HepG2 (cell line): ENCODE measurements at regions not wholly inside any gene's neighbourhood (a gene's known extent, or its start where the extent isn't known, plus 50 kb on each side); places are given as distances from the start of the nearest gene placed in this dataset.

ENCODE experiments used
- ATAC-seq: fragments of 200-7000 bp; cut with Tn5 transposase; 3 replicates; pipeline ENCODE4 v1.9.1; 2020; ENCODE audit warnings: mild to moderate bottlenecking, moderate library complexity
- BruUV-seq: library from RNA; stranded (reverse); fragments of 400-500 nt; replicated peaks from 2 replicates; lab custom pipeline; 2021; lab: Mats Ljungman, UMichigan
- CTCF ChIA-PET: fragments of 300-600 bp; formaldehyde crosslinking; extraction: SDS; loops from one replicate; lab custom pipeline; 2021; ENCODE audit warnings: low total read pairs, inconsistent platforms, low intra/inter-chr PET ratio; lab: Yijun Ruan, JAX
- POLR2A ChIA-PET: fragments of 350-600 bp; sonication (Branson Sonifier 250); formaldehyde crosslinking; loops from one replicate; lab custom pipeline; 2020; ENCODE audit warnings: antibody characterized with exemption, inconsistent platforms; lab: Yijun Ruan, JAX
- DNase-seq: peaks from one replicate; pipeline ENCODE4 v3.0.0-alpha.2; 2015; ENCODE audit warnings: low spot score
- FAIRE-seq: peaks from 3 replicates; lab custom pipeline; 2011; peaks lifted over from hg19 to GRCh38; lab: Jason Lieb, UNC
- H2AFZ ChIP-seq: one replicate; pipeline ENCODE4 v1.6.1; 2011; ENCODE audit warnings: low read length, inconsistent platforms
- H3K27ac ChIP-seq: fragments of 300-600 bp; 3 replicates; pipeline ENCODE4 v1.8.0; 2011; ENCODE audit warnings: mixed run types, mild to moderate bottlenecking, mixed read lengths, low read length, inconsistent platforms; ENCODE audit not compliant: insufficient read depth; ENCODE audit errors: extremely low read length
- H3K27me3 ChIP-seq, 2 experiments: fragments of 200-600 bp in 1 of 2; 2 replicates in 1 of 2; 3 replicates in 1 of 2; pipeline versions ENCODE4 v1.6.0 to v1.8.0; 2011; ENCODE audit warnings: low read length in 2 of 2, mild to moderate bottlenecking in 2 of 2, moderate library complexity in 2 of 2, inconsistent platforms in 1 of 2; ENCODE audit not compliant: insufficient read depth in 2 of 2, control insufficient read depth in 1 of 2
- H3K36me3 ChIP-seq, 2 experiments: fragments of 200-600 bp in 1 of 2; replicated peaks in 1 of 2; 2 replicates in 1 of 2; 3 replicates in 1 of 2; pipeline versions ENCODE4 v1.5.1 to v1.8.0; 2011; ENCODE audit warnings: low read length in 2 of 2, inconsistent platforms in 1 of 2; ENCODE audit not compliant: insufficient read depth in 2 of 2, control insufficient read depth in 1 of 2
- H3K4me1 ChIP-seq: 2 replicates; pipeline ENCODE4 v1.5.1; 2012; ENCODE audit warnings: low read length, inconsistent platforms; ENCODE audit not compliant: insufficient read depth
- H3K4me2 ChIP-seq: 2 replicates; pipeline ENCODE4 v1.6.0; 2011; ENCODE audit warnings: low read depth, low read length, inconsistent platforms
- H3K4me3 ChIP-seq, 3 experiments: fragments of 200-600 bp in 1 of 3; sonication (generic), shearing (Covaris generic) in 1 of 3; replicated peaks in 1 of 3; 2 replicates each; pipeline ENCODE4 v1.5.1; 2011 to 2016; ENCODE audit warnings: low read length in 3 of 3, inconsistent platforms in 2 of 3, low read depth in 2 of 3, mild to moderate bottlenecking in 2 of 3, control low read depth in 1 of 3, mixed read lengths in 1 of 3; ENCODE audit not compliant: insufficient read depth in 1 of 3
- H3K79me2 ChIP-seq: one replicate; pipeline ENCODE4 v1.6.1; 2011; ENCODE audit warnings: low read length, inconsistent platforms; ENCODE audit not compliant: insufficient read depth
- H3K9ac ChIP-seq: 2 replicates; pipeline ENCODE4 v1.6.0; 2011; ENCODE audit warnings: mild to moderate bottlenecking, low read depth, low read length, inconsistent platforms; ENCODE audit not compliant: insufficient read depth
- H3K9me3 ChIP-seq: 2 replicates; pipeline ENCODE4 v1.5.1; 2012; ENCODE audit warnings: mild to moderate bottlenecking, low read length
- H4K20me1 ChIP-seq: 2 replicates; pipeline ENCODE4 v1.6.0; 2011; ENCODE audit warnings: inconsistent platforms, mild to moderate bottlenecking, low read length, moderate library complexity; ENCODE audit not compliant: insufficient read depth
- ETS1 ChIP-seq: sonication (generic); formaldehyde crosslinking; IDR thresholded peaks from 2 replicates; pipeline ENCODE4 v1.4.0; 2020; ENCODE audit warnings: missing genetic modification reagents
- FOXA1 ChIP-seq, 2 experiments: fragments of 450-650 bp in 1 of 2; sonication (generic) in 1 of 2; formaldehyde crosslinking in 1 of 2; IDR thresholded peaks; 2 replicates each; pipeline versions ENCODE4 v1.4.0 to v1.6.1; 2016 to 2020; ENCODE audit warnings: missing genetic modification reagents in 1 of 2
- FOXC1 ChIP-seq: sonication (generic); formaldehyde crosslinking; IDR thresholded peaks from 2 replicates; pipeline ENCODE4 v1.8.0; 2022; ENCODE audit warnings: mild to moderate bottlenecking, missing genetic modification reagents, borderline replicate concordance
- HOXA3 ChIP-seq: sonication (generic); formaldehyde crosslinking; IDR thresholded peaks from 2 replicates; pipeline ENCODE4 v1.5.0; 2020; ENCODE audit warnings: missing genetic modification reagents
- MLXIP ChIP-seq: sonication (generic); formaldehyde crosslinking; IDR thresholded peaks from 2 replicates; pipeline ENCODE4 v1.9.0; 2021; ENCODE audit warnings: missing genetic modification reagents, borderline replicate concordance
- PITX1 ChIP-seq: sonication (generic); formaldehyde crosslinking; IDR thresholded peaks from 2 replicates; pipeline ENCODE4 v1.5.1; 2020; ENCODE audit warnings: mild to moderate bottlenecking, missing genetic modification reagents
- RERE ChIP-seq: IDR thresholded peaks from 2 replicates; pipeline ENCODE4 v1.6.1; 2016; ENCODE audit warnings: low read depth, missing genetic modification reagents, missing compliant biosample characterization
- TFDP1 ChIP-seq: IDR thresholded peaks from 2 replicates; pipeline ENCODE4 v1.6.1; 2016; ENCODE audit warnings: missing compliant biosample characterization, missing genetic modification reagents, borderline replicate concordance
- ZFP1 ChIP-seq: IDR thresholded peaks from 2 replicates; pipeline ENCODE4 v1.6.1; 2016
- ZNF883 ChIP-seq: sonication (generic); formaldehyde crosslinking; IDR thresholded peaks from 2 replicates; pipeline ENCODE4 v1.5.1; 2020; ENCODE audit warnings: mild to moderate bottlenecking, missing genetic modification reagents; ENCODE audit errors: not compliant biosample characterization
- WGBS: methylation state at CpG from one replicate; pipeline ENCODE4 v1.1.6; 2017; ENCODE audit warnings: low lambda C conversion rate; 5-methylcytosine and 5-hydroxymethylcytosine counted together
- in situ Hi-C: cut with HindIII; loops from 2 replicates; pipeline ENCODE4 v1.10.0; 2017; ENCODE audit warnings: low pct_unique_long_range_greater_than_20kb; ENCODE audit not compliant: extremely low pct_ligation_motif_present
- intact Hi-C: fragments of 100-400 bp; cut with micrococcal nuclease; formaldehyde crosslinking; loops from one replicate; pipeline ENCODE4 v1.10.0; 2022; ENCODE audit not compliant: unreplicated experiment

GRCh38 chr3:16834214-16834613 lies 50.5 kb upstream of the PLCL2 start:
- H3K36me3 ChIP-seq: no peaks in the 10 kb centered on the region
- no peak for DNase-seq
- no TSS peak for BruUV-seq
- intact Hi-C loops (no loop called here), in situ Hi-C loops (no loop called here)
- H3K27me3 ChIP-seq: no peaks in the 10 kb centered on the region
- no peak for TF ChIP-seq HOXA3
- TF ChIP-seq RERE (CRISPR knock-in tag): no peak
- no peak for TF ChIP-seq PITX1 (CRISPR knock-in tag)
- TF ChIP-seq MLXIP: no peak
- no peak for TF ChIP-seq ZNF883 (CRISPR knock-in tag)
- TF ChIP-seq FOXA1 (IDR thresholded peaks at IDR 0.05): no peak
- no peak for TF ChIP-seq FOXA1 (CRISPR knock-in tag; IDR thresholded peaks at IDR 0.05)
- no peak for TF ChIP-seq ZFP1
- TF ChIP-seq ETS1 (CRISPR knock-in tag): no peak
- TF ChIP-seq TFDP1: no peak
- no peak for TF ChIP-seq FOXC1 (CRISPR knock-in tag)
- no peak for FAIRE-seq
- no peak for ATAC-seq
- H3K4me3 ChIP-seq: no peak overlapping the region
- no peak overlapping the region for H3K27ac ChIP-seq
- H3K4me2 ChIP-seq: no peak overlapping the region
- no peaks in the 10 kb centered on the region for H3K79me2 ChIP-seq
- H2AFZ ChIP-seq: no peak overlapping the region
- H4K20me1 ChIP-seq: no peaks in the 10 kb centered on the region
- no peaks in the 10 kb centered on the region for H3K4me1 ChIP-seq
- H3K9ac ChIP-seq: no peak overlapping the region
- ChIA-PET POLR2A (no interaction called here), CTCF (no interaction called here)
- no peaks in the 10 kb centered on the region for H3K9me3 ChIP-seq
- 4% methylated on average over 4 of the region's 4 CpGs for WGBS
